BLaER1 treated with 17β-estradiol and CSF1 and Interleukin-3, amounts not matched to agents 10 nM and 100 nM (cell line): ENCODE measurements at regions not wholly inside any gene's neighbourhood (a gene's known extent, or its start where the extent isn't known, plus 50 kb on each side); places are given as distances from the start of the nearest gene placed in this dataset.
"Not testable (repeated sequence)": the region's sequence is repeated elsewhere in the genome, so short reads cannot be mapped to it uniquely, and the experiment has no call there.

ENCODE experiments used
- H3K27ac ChIP-seq, 11 experiments: shearing (Covaris generic); formaldehyde crosslinking; 2 replicates each; pipeline ENCODE4 v1.8.1; 2022
- H3K27me3 ChIP-seq, 11 experiments: shearing (Covaris generic); formaldehyde crosslinking; 2 replicates each; pipeline ENCODE4 v1.8.1; 2022
- H3K36me3 ChIP-seq, 11 experiments: shearing (Covaris generic); formaldehyde crosslinking; 2 replicates each; pipeline ENCODE4 v1.8.1; 2022
- H3K4me1 ChIP-seq, 10 experiments: shearing (Covaris generic); formaldehyde crosslinking; 2 replicates each; pipeline ENCODE4 v1.8.1; 2022
- H3K4me2 ChIP-seq, 11 experiments: shearing (Covaris generic); formaldehyde crosslinking; 2 replicates each; pipeline ENCODE4 v1.8.1; 2022
- H3K4me3 ChIP-seq, 10 experiments: shearing (Covaris generic); formaldehyde crosslinking; 2 replicates each; pipeline ENCODE4 v1.8.1; 2022
- H3K9ac ChIP-seq, 11 experiments: shearing (Covaris generic); formaldehyde crosslinking; 2 replicates each; pipeline ENCODE4 v1.8.1; 2022
- H3K9me3 ChIP-seq, 11 experiments: shearing (Covaris generic); formaldehyde crosslinking; replicated peaks in 1 of 11; 2 replicates each; pipeline ENCODE4 v1.8.1; 2022
- H4K20me1 ChIP-seq, 11 experiments: shearing (Covaris generic); formaldehyde crosslinking; 2 replicates each; pipeline ENCODE4 v1.8.1; 2022
- Cebpa-rat ChIP-seq, 11 experiments: shearing (Covaris generic); IDR thresholded peaks; 2 replicates each; pipeline ENCODE4 v1.8.1; 2022

DNA sequence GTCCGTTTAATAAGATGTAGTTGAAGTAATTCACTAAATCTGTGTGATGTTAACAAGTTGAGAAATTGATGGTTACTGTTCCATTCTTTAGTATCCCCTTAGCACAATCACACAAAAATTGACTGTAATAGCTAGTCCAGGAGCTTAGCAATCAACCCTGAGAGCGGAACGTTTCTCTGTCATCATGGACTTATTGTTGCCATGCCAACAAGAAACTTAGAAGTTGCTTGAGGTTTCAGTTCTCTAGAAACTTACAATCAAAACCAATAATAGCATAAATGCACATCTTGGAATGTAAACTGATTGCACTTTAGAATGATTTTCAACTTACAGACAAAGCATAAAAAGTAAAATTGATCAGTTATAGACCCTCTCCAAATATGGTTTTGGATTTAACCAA is 125.4 kb upstream of the ANKH start:
- Histone ChIP-seq H3K27ac (peak overlapping the region in 5 of 11 experiments; percentile 16 to 71 (median 50); a peak in 8 of 22 replicates), H3K4me3 (no peak overlapping the region), H4K20me1 (no peaks in the 10 kb centered on the region), H3K36me3 (no peaks in the 10 kb centered on the region), H3K4me2 (peak overlapping the region in 7 of 11 experiments; percentile 24 to 86 (median 67); a peak in 12 of 22 replicates), H3K9me3 (peaks cover 0 to 14% (median 9%) of the 10 kb centered on the region in 11 experiments; a peak in 10 of 22 replicates), H3K9ac (peak overlapping the region in 1 of 11 experiments; percentile 51; a peak in 2 of 22 replicates), H3K27me3 (no peaks in the 10 kb centered on the region), H3K4me1 (peaks cover 16 to 82% (median 59%) of the 10 kb centered on the region in 10 experiments)
- TF ChIP-seq Cebpa-rat (IDR thresholded peaks at IDR 0.05), result no peak

GRCh38 chr5:14995229-14995628 is 123.7 kb upstream of the ANKH start:
- Histone ChIP-seq H4K20me1 (no peaks in the 10 kb centered on the region), H3K4me3 (no peak overlapping the region), H3K27ac (no peak overlapping the region), H3K4me2 (no peak overlapping the region), H3K27me3 (no peaks in the 10 kb centered on the region), H3K4me1 (peaks cover 7 to 75% (median 45%) of the 10 kb centered on the region in 10 experiments; a peak in 17 of 20 replicates), H3K9ac (no peak overlapping the region), H3K9me3 (peaks cover 0 to 14% (median 9%) of the 10 kb centered on the region in 11 experiments; a peak in 10 of 22 replicates), H3K36me3 (no peaks in the 10 kb centered on the region)
- no peak for TF ChIP-seq Cebpa-rat (IDR thresholded peaks at IDR 0.05)

DNA sequence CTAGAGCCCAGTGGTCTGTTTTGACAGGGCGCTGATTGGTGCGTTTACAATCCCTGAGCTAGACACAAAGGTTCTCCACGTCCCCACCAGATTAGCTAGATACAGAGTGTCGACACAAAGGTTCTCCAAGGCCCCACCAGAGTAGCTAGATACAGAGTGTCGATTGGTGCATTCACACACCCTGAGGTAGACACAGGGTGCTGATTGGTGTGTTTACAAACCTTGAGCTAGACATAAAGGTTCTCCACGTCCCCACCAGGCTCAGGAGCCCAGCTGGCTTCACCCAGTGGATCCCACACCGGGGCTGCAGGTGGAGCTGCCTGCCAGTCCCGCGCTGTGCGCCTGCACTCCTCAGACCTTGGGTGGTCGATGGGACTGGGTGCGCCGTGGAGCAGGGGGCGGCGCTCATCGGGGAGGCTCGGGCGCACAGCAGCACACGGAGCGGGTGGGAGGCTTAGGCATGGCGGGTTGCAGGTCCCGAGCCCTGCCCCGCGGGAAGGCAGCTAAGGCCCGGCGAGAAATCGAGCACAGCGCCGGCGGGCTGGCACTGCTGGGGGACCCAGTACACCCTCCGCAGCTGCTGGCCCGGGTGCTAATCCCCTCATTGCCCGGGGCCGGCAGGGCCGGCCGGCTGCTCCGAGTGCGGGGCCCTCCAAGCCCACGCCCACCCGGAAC is 122.0 kb upstream of the ANKH start:
- not testable (repeated sequence) for H3K27me3 ChIP-seq, H4K20me1 ChIP-seq, H3K36me3 ChIP-seq
- Histone ChIP-seq H3K4me1 (peaks cover 7 to 58% (median 30%) of the 10 kb centered on the region in 10 experiments; a peak in 17 of 20 replicates), H3K4me2 (peak overlapping the region; percentile 77 to 94 (median 88)), H3K27ac (peak overlapping the region in 2 of 11 experiments; percentile 39 to 63; a peak in 4 of 22 replicates), H3K9me3 (peaks cover 0 to 13% (median 9%) of the 10 kb centered on the region in 11 experiments; a peak in 10 of 22 replicates), H3K4me3 (peak overlapping the region; percentile 49 to 70 (median 58); a peak in 19 of 20 replicates), H3K9ac (peak overlapping the region in 9 of 11 experiments; percentile 52 to 78 (median 68); a peak in 14 of 22 replicates)

DNA sequence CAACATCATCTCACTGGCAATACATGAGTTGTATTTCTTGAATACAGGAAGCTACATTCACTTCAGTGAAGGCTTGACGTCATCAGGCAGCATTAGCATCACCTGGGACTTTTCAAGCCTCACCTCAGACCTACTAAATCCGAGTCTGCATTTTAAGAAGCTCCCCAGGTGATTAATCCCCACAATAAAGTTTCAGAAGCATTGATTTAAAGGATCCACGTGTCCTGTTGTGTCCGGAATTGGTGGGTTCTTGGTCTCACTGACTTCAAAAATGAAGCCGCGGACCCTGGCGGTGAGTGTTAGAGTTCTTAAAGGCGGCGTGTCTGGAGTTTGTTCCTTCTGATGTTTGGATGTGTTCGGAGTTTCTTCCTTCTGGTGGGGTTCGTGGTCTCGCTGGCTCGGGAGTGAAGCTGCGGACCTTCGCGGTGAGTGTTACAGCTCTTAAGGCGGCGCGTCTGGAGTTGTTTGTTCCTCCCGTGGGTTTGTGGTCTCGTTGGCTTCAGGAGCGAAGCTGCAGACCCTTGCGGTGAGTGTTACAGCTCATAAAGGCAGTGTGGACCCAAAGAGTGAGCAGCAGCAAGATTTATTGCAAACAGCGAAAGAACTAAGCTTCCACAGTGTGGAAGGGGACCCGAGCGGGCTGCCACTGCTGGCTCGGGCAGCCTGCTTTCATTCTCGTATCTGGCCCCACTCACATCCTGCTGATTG is 121.3 kb upstream of the ANKH start:
- H3K4me1 ChIP-seq, result peaks cover 7 to 51% (median 24%) of the 10 kb centered on the region in 10 experiments; a peak in 17 of 20 replicates
- H3K4me3 ChIP-seq, result peak overlapping the region; percentile 49 to 70 (median 58)
- H4K20me1 ChIP-seq, H3K36me3 ChIP-seq, H3K9me3 ChIP-seq, H3K27me3 ChIP-seq: not testable (repeated sequence)
- H3K4me2 ChIP-seq, result peak overlapping the region; percentile 77 to 94 (median 88)
- peak overlapping the region; percentile 48 to 78 (median 68); a peak in 21 of 22 replicates for H3K9ac ChIP-seq
- H3K27ac ChIP-seq, result peak overlapping the region in 9 of 11 experiments; percentile 21 to 70 (median 36); a peak in 9 of 22 replicates

GRCh38 chr5:14988223-14988622 is 116.6 kb upstream of the ANKH start:
- no peaks in the 10 kb centered on the region for H3K27me3 ChIP-seq
- peaks cover 29 to 44% (median 32%) of the 10 kb centered on the region in 10 experiments for H3K4me1 ChIP-seq
- H3K9me3 ChIP-seq, result no peaks in the 10 kb centered on the region
- no peak for TF ChIP-seq Cebpa-rat (IDR thresholded peaks at IDR 0.05)
- no peak overlapping the region for H3K4me2 ChIP-seq
- no peak overlapping the region for H3K27ac ChIP-seq
- H3K9ac ChIP-seq, result no peak overlapping the region
- H3K4me3 ChIP-seq, result no peak overlapping the region
- no peaks in the 10 kb centered on the region for H4K20me1 ChIP-seq
- no peaks in the 10 kb centered on the region for H3K36me3 ChIP-seq

DNA sequence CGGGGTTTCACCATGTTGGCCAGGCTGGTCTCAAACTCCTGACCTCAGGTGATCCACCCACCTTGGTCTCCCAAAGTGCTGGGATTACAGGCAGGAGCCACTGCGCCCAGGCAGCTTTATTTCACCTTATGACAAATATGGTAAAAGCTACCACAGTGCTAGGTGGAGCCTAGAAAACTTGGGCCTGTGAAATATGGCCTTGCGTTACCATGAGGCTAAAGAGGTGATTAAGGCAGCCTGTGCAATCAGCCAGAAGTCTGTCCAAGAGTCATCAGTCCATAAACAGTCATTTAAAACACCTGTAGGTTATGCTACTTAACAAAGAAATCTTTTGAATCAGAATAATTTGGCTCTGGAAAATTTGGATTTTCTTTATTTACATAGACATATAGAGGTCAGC is 114.8 kb upstream of the ANKH start:
- Histone ChIP-seq H3K4me2 (no peak overlapping the region), H3K9me3 (peaks cover 0 to 13% (median 6%) of the 10 kb centered on the region in 11 experiments; a peak in 12 of 22 replicates), H3K9ac (no peak overlapping the region), H3K4me1 (peaks cover 23 to 33% (median 26%) of the 10 kb centered on the region in 10 experiments), H3K36me3 (no peaks in the 10 kb centered on the region), H3K4me3 (no peak overlapping the region), H4K20me1 (no peaks in the 10 kb centered on the region), H3K27ac (no peak overlapping the region), H3K27me3 (no peaks in the 10 kb centered on the region)
- no peak for TF ChIP-seq Cebpa-rat (IDR thresholded peaks at IDR 0.05)

DNA sequence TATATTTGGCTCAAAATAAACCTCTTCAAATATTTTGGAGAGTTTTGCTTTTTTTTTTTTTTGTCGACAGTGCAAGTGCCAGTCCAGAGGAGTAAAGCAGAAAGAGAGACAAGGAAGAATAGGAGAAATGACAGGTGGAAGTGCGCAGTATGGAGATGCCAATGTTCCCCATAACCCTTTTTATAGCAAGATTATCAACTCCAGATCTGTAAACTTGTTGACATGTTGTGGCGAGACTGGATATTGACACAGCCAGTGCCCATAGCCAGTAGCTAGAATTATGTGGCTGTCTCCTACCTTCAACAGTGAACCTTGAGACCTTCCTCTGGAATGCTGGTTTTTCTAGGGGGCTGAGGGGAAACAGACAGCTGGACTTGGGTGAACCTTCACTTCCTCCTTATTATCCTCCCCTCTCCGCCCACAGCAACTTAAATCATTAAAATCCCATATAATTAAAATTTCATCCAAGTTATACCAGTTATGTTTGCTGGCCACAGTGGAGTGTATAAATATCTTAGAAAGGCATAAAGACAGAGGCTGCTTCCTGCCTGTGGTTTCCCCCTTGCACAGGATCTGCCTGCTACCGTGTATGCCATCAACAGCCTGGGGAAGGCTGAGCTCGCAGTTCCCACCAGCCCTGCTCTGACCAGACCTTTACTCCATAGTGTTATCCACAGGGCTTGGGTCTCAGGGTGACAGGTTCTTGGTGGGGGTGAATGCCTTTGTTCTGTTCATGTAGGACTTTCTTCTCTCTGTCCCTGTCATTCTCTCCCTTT is 112.3 kb upstream of the ANKH start:
- peaks cover 22 to 27% (median 25%) of the 10 kb centered on the region in 10 experiments for H3K4me1 ChIP-seq
- H3K4me2 ChIP-seq, result peak overlapping the region; percentile 69 to 93 (median 83)
- TF ChIP-seq Cebpa-rat (IDR thresholded peaks at IDR 0.05), result no peak

DNA sequence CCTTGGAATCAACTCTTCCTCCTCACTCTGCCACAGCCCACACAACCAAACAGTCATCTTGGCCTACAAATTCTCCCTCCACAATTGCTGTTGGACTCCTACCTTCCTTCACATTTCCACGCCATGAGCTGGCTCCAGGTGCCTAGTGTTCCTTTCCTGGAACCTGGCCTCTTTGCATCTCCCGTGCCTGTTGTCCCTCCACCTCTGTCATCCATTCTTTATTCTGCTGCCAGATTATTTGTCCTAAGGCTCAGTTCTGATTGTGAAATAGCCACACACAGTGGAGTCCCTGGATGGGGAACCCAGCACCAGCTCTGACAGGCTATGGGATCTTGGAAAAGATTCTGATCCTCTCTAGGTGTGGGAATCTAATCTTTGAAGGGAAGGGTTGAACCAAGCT is 109.1 kb upstream of the ANKH start:
- Histone ChIP-seq H3K27me3 (no peaks in the 10 kb centered on the region), H3K4me1 (peaks cover 22 to 27% (median 25%) of the 10 kb centered on the region in 10 experiments), H3K9me3 (peaks cover 5 to 36% (median 21%) of the 10 kb centered on the region in 11 experiments; a peak in 18 of 22 replicates), H3K4me3 (no peak overlapping the region), H4K20me1 (no peaks in the 10 kb centered on the region), H3K4me2 (peak overlapping the region in 2 of 11 experiments; percentile 2 to 8; a peak in 1 of 22 replicates), H3K36me3 (no peaks in the 10 kb centered on the region), H3K27ac (no peak overlapping the region), H3K9ac (no peak overlapping the region)
- 0 out of 22 replicates have a peak, but pooled peaks of 1 of the 11 experiments have one; percentile 19 for TF ChIP-seq Cebpa-rat (IDR thresholded peaks at IDR 0.05)

More for the DNA sequence above, 112.3 kb upstream of the ANKH start:
- H3K36me3 ChIP-seq, result no peaks in the 10 kb centered on the region
- peak overlapping the region in 4 of 11 experiments; percentile 4 to 46 (median 34); a peak in 3 of 22 replicates for H3K27ac ChIP-seq
- no peaks in the 10 kb centered on the region for H3K27me3 ChIP-seq
- H3K9me3 ChIP-seq, result peaks cover 5 to 25% (median 11%) of the 10 kb centered on the region in 11 experiments; a peak in 16 of 22 replicates
- H3K9ac ChIP-seq, result no peak overlapping the region
- no peaks in the 10 kb centered on the region for H4K20me1 ChIP-seq
- no peak overlapping the region for H3K4me3 ChIP-seq
